ENCODE measurements at regions not wholly inside any gene's neighbourhood (a gene's known extent, or its start where the extent isn't known, plus 50 kb on each side); places are given as distances from the start of the nearest gene placed in this dataset.
"Not testable (repeated sequence)": the region's sequence is repeated elsewhere in the genome, so short reads cannot be mapped to it uniquely, and the experiment has no call there.

- POLR2A ChIA-PET (ENCODE audit: low non-redundant PET) = no interaction called here
- CTCF ChIA-PET = no interaction called here
- TF ChIP-seq CTCF (conservative IDR thresholded peaks at IDR 0.05; ENCODE audit: low read depth) = no peak
- H3K27ac ChIP-seq = no peak overlapping the region
- DNase-seq (ENCODE audit: low spot score) = no peak
Observed at GRCh38 chr10:35998026-35998425, 355.9 kb upstream of the FZD8 start.

- TF ChIP-seq CTCF (conservative IDR thresholded peaks at IDR 0.05; ENCODE audit: low read depth) = no peak
- no peak for DNase-seq (ENCODE audit: low spot score)
Observed at GRCh38 chr10:35995485-35995884, 353.4 kb upstream of the FZD8 start.

GRCh38 chr10:35993591-35994515 lies 351.8 kb upstream of the FZD8 start:
- TF ChIP-seq CTCF (conservative IDR thresholded peaks at IDR 0.05; ENCODE audit: low read depth) = no peak
- ChIA-PET POLR2A (ENCODE audit: low non-redundant PET) (no interaction called here), CTCF (no interaction called here)
- H3K27ac ChIP-seq = no peak overlapping the region
- no peak for DNase-seq (ENCODE audit: low spot score)

More at GRCh38 chr10:35995485-35995884, 353.4 kb upstream of the FZD8 start:
- POLR2A ChIA-PET (ENCODE audit: low non-redundant PET) = no interaction called here
- CTCF ChIA-PET = no interaction called here
- H3K27ac ChIP-seq = no peak overlapping the region

GRCh38 chr10:35992107-35992506 lies 350.0 kb upstream of the FZD8 start:
- TF ChIP-seq CTCF (conservative IDR thresholded peaks at IDR 0.05; ENCODE audit: low read depth) = no peak
- DNase-seq (ENCODE audit: low spot score) = no peak
- ChIA-PET POLR2A (ENCODE audit: low non-redundant PET) (no interaction called here), CTCF (no interaction called here)
- no peak overlapping the region for H3K27ac ChIP-seq

GRCh38 chr10:35986756-35987502 lies 344.8 kb upstream of the FZD8 start:
- DNase-seq (ENCODE audit: low spot score) = no peak
- no peak for TF ChIP-seq CTCF (conservative IDR thresholded peaks at IDR 0.05; ENCODE audit: low read depth)
- CTCF ChIA-PET = no interaction called here
- no peak overlapping the region for H3K27ac ChIP-seq
- POLR2A ChIA-PET (ENCODE audit: low non-redundant PET) = no interaction called here

GRCh38 chr10:35979116-35979515 lies 337.0 kb upstream of the FZD8 start:
- POLR2A ChIA-PET (ENCODE audit: low non-redundant PET) = no interaction called here
- CTCF ChIA-PET = no interaction called here
- DNase-seq (ENCODE audit: low spot score) = no peak
- H3K27ac ChIP-seq = no peak overlapping the region
- no peak for TF ChIP-seq CTCF (conservative IDR thresholded peaks at IDR 0.05; ENCODE audit: low read depth)

GRCh38 chr10:35973912-35974591 lies 332.0 kb upstream of the FZD8 start:
- H3K27ac ChIP-seq; CTCF ChIA-PET; DNase-seq (ENCODE audit: low spot score); POLR2A ChIA-PET (ENCODE audit: low non-redundant PET): not testable (repeated sequence)

Data from RWPE1 (cell line).